NB4 (cell line): ENCODE measurements at regions not wholly inside any gene's neighbourhood (a gene's known extent, or its start where the extent isn't known, plus 50 kb on each side); places are given as distances from the start of the nearest gene placed in this dataset.
"Not testable (repeated sequence)": the region's sequence is repeated elsewhere in the genome, so short reads cannot be mapped to it uniquely, and the experiment has no call there.

Source experiments
- DNase-seq: peaks from one replicate; pipeline ENCODE4 v3.0.0; 2010; ENCODE audit warnings: low read depth
- H3K4me3 ChIP-seq: one replicate; pipeline ENCODE4 v1.5.1; 2011; ENCODE audit warnings: mild to moderate bottlenecking, low read depth, low read length, moderate library complexity
- MYC ChIP-seq: IDR thresholded peaks from 2 replicates; pipeline ENCODE4 v1.6.1; 2011; ENCODE audit warnings: low read depth, low read length
- POLR2A ChIP-seq: IDR thresholded peaks from 2 replicates; pipeline ENCODE4 v1.6.1; 2011; ENCODE audit warnings: mild to moderate bottlenecking; ENCODE audit not compliant: insufficient read length; ENCODE audit errors: extremely low read depth
- TF ChIP-seq, protein P1 (sequence below): IDR thresholded peaks from one replicate; pipeline ENCODE4 v1.5.1; 2012; ENCODE audit warnings: low read depth, low read length
- TF ChIP-seq, protein P2 (sequence below): IDR thresholded peaks from 2 replicates; pipeline ENCODE4 v1.6.1; 2011; ENCODE audit warnings: low read depth, low read length

DNA sequence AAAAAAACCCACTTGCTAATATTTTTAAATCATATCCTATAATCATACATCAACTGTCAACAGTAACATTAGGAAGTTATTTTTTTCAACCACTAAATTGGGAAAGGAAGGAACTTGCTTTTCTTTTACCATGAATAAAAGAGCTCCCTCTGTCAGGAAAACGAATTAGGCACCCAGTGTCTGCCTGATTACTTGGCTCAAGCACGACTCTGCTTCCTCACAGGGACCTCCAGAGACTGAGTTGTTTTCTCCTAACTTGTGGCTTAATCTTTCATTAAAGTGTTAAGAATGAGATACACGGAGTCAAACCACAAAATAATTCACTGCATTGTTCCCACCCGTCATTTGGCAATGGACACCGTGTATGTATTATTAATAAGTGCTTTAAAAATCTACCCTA is 1405.1 kb upstream of the EYS start:
- H3K4me3 ChIP-seq, result no peak overlapping the region
- no peak for DNase-seq
- TF ChIP-seq MYC (no peak), POLR2A (no peak)
- TF ChIP-seq, protein P1, sequence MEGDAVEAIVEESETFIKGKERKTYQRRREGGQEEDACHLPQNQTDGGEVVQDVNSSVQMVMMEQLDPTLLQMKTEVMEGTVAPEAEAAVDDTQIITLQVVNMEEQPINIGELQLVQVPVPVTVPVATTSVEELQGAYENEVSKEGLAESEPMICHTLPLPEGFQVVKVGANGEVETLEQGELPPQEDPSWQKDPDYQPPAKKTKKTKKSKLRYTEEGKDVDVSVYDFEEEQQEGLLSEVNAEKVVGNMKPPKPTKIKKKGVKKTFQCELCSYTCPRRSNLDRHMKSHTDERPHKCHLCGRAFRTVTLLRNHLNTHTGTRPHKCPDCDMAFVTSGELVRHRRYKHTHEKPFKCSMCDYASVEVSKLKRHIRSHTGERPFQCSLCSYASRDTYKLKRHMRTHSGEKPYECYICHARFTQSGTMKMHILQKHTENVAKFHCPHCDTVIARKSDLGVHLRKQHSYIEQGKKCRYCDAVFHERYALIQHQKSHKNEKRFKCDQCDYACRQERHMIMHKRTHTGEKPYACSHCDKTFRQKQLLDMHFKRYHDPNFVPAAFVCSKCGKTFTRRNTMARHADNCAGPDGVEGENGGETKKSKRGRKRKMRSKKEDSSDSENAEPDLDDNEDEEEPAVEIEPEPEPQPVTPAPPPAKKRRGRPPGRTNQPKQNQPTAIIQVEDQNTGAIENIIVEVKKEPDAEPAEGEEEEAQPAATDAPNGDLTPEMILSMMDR, result no peak
- TF ChIP-seq, protein P2, sequence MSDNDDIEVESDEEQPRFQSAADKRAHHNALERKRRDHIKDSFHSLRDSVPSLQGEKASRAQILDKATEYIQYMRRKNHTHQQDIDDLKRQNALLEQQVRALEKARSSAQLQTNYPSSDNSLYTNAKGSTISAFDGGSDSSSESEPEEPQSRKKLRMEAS, result no peak

DNA sequence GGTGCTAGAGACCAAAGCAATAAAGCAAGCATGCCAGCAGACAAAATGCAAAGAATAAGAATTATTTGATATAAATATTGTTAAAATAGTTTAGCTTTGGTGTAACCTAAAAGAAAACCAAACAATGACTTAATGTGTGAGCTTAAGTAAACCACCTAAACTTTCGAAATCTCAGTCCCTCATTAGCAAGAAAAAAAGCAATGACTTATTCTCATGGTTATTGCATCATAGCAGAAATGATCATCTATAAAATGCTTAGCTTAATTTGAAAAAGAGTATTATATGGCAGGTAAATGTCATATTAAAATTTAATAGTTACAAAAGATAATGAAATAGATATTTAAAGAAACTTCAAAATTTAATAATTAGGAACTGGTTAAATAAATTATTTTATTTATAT is 1395.7 kb upstream of the EYS start:
- H3K4me3 ChIP-seq, result no peak overlapping the region
- DNase-seq, result no peak
- no peak for TF ChIP-seq MYC
- TF ChIP-seq, protein P1, result no peak
- no peak for TF ChIP-seq POLR2A
- TF ChIP-seq, protein P2, result no peak

DNA sequence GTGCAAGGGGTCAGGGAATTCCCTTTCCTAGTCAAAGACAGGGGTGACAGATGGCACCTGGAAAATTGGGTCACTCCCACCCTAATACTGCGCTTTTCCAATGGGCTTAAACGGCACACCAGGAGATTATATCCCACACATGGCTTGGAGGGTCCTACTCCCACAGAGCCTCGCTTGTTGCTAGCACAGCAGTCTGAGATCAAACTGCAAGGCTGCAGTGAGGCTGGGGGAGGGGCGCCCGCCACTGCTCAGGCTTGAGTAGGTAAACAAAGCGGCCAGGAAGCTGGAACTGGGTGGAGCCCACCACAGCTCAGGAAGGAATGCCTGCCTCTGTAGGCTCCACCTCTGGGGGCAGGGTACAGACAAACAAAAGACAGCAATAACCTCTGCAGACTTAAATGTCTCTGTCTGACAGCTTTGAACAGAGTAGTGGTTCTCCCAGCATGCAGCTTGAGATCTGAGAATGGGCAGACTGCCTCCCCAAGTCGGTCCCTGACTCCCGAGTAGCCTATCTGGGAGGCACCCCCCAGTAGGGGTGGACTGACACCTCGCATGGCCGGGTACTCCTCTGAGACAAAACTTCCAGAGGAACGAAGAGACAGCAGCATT is 1388.7 kb upstream of the EYS start:
- DNase-seq, H3K4me3 ChIP-seq: not testable (repeated sequence)

DNA sequence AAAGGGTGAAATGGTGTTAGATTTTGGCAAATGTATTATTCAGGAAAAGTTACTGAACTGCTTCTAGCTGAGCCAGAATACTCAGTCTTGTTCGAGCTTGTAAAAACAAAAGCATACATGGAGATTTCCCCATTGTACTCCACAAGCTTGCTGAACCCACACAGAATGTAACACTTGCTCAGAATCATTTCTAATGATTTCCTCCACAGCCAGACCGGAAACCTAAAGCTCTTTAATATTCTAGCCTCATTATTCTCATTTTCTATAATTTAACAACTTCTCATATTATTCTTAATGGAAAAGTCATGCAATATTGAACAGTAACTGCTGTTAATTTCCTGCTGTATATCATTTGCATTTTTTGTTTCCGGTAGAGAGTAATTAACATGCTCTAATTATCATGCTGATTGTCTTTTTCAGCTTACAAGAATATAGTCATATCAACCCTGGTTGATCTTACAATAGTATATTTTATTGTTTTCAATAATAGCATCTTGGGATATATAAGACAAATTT is 1387.5 kb upstream of the EYS start:
- DNase-seq, result no peak
- no peak overlapping the region for H3K4me3 ChIP-seq
- TF ChIP-seq, protein P2, result no peak
- TF ChIP-seq MYC, result no peak
- no peak for TF ChIP-seq POLR2A
- TF ChIP-seq, protein P1, result no peak

DNA sequence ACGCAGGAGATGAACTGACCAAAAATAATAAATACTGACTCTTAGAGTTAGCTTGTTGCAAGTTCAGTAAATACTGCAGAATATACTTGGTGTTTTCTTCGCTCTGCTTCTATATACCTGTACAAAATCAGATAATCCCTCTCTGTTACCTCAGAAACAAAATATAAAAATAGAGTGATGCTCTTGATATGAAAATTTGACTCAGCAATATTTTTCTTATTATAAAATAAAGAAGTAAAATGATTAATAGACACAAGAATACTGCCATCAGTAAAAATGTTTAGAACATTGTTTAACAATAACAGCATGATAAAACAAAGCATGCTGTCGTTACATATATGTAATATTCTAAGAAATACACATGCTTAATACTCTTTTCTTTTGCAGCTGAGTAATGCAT is 1366.9 kb upstream of the EYS start:
- no peak for DNase-seq
- TF ChIP-seq MYC (no peak), POLR2A (no peak)
- TF ChIP-seq, protein P2, result no peak
- TF ChIP-seq, protein P1, result no peak
- H3K4me3 ChIP-seq, result no peak overlapping the region

DNA sequence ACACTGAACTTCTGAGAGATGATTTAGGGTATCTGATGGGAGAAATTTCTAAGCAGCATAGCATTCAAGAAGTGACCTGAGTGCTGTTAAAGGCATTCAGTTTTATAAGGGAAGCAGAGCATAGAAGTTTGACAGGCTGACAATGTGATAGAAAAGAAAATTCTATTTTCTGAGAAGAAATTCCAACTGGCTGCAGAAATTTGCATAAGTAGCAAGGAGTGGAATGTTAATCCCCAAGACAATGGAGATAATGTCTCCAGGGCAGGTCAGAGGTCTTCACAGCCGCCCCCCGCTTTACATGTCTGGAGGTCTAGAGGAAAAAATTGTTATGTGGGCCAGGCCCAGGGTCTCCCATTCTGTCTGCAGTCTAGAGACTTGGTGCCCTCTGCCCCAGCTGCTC is 1361.8 kb upstream of the EYS start:
- no peak for DNase-seq
- TF ChIP-seq, protein P2, result no peak
- TF ChIP-seq, protein P1, result no peak
- TF ChIP-seq POLR2A (no peak), MYC (no peak)
- no peak overlapping the region for H3K4me3 ChIP-seq
